M059J (cell line): ENCODE measurements at regions not wholly inside any gene's neighbourhood (a gene's known extent, or its start where the extent isn't known, plus 50 kb on each side); places are given as distances from the start of the nearest gene placed in this dataset.
A peak's percentile ranks its signal among the peaks of the same experiment; 100 is the strongest.
"Not testable (repeated sequence)": the region's sequence is repeated elsewhere in the genome, so short reads cannot be mapped to it uniquely, and the experiment has no call there.

ENCODE experiments used
- DNase-seq: peaks from one replicate; pipeline ENCODE4 v3.0.0-alpha.2; 2012; ENCODE audit warnings: low read depth

DNA sequence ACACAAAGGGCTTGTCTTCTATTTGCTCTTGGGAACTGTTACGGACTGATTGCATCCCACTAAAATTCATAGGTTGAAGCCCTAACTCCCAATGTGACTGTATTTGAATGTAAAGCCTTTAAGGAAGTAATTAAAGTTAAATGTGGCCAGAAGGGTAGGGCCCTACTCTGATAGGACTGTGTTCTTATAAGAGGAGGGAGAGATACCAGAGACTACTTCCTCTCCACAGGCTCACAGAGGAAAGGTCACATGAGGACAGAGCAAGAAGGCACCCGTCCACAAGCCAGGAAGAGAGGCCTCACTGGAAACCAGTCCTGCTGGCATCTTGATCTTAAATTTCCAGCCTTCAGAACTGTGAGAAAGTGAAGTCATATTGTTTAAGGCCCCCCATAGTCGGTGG lies 211.9 kb downstream of the CDH26 start:
- DNase-seq, result no peak

DNA sequence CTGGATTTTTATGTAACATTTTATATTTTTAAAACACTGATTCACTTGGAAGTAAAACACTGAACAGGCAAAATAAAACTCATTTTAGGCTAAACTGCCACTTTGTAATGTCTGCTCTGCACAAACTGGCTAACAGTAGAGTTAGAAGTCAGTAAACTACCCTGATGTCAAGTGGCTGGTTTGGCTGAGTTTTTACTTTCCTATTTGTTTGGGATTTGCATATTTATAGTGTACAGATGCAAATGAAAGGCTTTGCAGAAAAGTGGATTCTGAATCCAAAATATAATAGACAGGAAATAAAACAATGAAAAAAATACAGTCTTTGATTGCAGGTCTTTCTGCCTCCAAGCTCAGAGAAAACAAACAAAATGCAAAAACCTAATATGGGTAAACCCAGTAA lies 213.1 kb downstream of the CDH26 start:
- DNase-seq, result no peak

DNA sequence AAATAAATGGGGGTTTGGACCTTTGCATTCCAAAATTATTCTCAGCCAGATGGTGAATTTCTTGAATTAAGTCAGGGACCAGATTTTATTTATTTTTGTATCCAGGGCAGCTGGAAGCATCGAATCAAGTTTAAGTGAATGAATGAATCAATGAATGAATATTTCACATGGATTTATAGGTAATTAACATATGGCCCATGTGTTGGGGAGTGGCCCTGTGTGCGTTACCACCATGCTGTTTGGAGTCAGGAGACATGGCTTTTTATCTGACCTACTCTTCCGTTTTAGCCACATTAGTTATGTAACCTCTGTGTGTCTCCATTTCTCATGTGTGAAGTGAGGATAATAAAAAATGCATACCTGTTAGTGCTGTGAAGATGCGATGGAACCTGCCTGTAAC lies 213.5 kb downstream of the CDH26 start:
- no peak for DNase-seq

DNA sequence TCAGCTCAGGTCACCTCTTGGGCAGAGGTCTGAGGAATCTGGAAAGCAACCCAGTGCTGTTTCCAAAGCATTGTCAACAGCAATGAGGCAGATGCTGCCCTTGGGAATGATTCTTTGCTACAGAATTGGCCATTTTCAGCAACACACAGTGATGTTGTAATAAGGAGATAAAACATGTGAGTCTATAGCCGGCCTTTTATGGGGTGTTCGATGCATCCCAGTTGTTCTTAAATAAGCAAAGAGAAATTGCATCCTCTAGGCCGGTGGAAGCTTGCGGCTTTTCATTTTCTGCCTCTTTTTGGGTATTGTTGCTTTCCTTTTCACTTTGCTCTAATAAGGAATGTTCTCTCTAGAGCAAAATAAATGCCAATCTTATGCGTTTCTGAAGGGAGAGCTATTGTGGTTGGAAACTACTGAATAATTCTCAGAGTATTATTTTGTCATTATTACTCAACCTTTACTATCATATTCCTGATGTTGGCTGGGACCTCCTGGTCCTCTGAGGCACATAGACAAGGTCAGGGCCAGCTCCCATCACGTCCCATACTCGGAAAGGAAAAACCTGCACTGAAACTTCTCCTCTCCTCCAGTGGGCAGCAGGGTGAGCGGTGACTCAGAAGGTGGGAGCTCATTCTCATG lies 214.2 kb downstream of the CDH26 start:
- DNase-seq, result no peak

DNA sequence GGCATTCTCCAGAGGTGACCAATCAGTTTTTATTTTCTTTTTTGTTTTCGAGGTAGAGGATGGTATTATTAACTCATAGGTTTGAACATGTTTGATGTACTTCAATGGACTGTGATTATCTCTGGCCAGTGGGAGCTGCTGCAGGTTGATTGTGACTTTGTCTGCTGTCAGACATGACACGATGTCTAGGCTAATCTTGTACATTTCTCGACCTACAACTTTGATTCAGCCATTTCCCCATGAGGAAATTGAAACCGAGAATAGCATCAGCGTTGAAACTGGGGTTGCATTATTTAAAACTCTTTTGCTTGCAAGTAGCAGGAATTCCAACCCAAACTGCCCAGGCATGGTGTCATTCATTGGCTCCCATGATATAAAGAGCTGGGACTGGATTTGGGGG lies 218.9 kb downstream of the CDH26 start:
- DNase-seq, result no peak

DNA sequence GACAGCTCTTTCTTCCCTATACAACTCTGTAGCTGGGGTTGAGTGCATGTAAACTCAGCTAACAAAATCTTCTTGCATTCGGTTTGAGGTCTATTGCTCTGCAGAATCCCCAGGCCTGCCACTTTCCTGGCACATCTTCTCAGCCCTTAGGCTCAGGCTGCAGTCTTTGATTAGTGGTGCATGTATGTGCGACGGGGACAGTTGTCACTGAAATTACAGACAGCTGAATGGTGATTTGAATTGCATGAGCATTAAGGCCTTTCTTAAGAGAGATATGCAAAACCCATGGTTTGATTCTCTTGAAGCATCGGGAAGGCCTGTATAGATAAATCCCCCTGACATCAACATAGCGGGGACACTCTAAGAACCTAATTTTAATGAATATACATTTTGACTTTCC lies 222.8 kb downstream of the CDH26 start:
- DNase-seq, result no peak

DNA sequence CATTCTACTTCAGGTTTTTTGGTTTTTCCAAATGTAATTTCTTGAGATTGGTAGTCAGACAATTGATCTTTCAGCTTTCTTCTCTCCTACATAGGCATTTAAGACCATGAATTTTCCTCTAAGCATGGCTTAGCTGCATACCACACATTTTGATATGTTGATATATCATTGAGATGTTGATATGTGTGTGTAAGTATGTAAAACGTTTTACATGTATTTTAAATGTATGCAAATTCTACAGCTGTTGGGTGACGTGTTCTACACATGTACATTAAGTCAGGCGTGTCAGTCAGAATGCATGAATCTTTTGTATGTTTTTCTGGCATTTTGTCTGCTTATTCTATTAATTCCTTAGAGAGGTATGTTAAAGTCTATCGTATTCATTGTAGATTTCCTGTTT lies 228.2 kb downstream of the CDH26 start:
- no peak for DNase-seq

DNA sequence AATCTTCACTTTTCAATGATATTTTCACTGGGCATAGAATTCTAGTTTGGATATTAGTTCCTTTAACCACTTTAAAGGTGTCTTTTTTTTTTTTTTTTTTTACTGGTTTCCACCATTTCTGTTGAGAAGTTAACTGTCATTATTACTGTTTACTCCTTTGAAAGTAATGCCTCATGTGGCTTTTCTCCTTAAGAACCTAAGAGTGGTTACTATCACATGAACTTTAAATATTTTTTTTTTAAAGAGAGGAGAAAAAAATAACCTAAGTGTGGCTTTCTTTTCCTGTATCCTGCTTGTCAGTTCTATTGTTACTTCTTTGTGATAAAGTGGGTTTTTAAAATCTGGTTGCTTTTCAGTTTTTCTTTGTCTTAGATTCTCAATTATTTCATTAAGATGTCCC lies 229.5 kb downstream of the CDH26 start:
- DNase-seq, result no peak

DNA sequence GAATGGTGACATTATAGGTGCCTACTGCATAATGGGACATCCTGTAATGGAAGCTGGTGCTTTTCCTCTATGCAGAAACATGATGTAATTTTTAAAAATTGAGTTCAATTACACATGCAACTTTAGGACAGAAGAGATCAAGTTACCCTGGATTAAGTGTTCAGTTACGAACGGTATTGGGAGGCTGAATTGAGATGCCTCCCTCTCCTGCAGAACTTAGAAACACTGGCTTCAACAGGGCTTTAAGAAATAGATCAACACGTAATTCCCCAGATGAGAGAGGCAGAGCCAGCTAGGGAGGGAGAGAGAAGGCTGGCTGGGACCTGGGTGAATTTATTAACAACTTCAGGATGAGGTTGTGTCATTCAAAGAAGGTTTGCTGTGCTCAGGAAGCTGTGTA lies 232.8 kb downstream of the CDH26 start:
- DNase-seq, result no peak

DNA sequence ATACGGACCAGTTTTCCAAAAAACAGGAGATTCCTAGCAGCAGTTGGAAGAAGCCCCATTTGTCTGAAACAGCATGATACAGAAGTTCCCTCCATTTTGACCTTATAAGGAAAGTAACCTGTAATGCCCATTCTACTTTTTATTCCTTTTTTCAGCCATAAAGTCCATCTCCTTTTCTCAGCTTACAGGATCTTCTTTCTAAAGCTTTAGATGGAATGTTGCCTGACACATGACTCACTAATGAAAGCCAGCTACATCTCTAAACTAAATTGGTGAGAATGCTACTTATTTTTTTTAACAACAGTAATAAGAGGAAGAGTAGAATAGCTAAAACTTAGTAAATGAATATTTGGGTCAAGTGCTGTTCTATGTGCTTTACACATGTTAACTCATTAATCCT lies 234.1 kb downstream of the CDH26 start:
- DNase-seq, result no peak

DNA sequence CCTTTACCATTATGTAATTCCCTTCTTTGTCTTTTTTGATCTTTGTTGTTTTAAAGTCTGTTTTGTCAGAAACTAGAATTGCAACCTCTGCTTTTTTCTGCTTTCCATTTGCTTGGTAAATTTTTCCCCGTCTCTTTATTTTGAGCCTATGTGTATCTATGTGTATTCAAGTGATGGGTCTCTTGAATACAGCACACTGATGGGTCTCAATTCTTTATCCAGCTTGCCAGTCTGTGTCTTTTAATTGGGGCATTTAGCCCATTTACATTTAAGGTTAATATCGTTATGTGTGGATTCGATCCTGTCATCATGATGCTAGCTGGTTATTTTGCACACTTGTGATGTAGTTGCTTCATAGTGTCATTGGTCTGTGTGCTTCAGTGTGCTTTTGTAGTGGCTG lies 240.9 kb downstream of the CDH26 start:
- not testable (repeated sequence) for DNase-seq

DNA sequence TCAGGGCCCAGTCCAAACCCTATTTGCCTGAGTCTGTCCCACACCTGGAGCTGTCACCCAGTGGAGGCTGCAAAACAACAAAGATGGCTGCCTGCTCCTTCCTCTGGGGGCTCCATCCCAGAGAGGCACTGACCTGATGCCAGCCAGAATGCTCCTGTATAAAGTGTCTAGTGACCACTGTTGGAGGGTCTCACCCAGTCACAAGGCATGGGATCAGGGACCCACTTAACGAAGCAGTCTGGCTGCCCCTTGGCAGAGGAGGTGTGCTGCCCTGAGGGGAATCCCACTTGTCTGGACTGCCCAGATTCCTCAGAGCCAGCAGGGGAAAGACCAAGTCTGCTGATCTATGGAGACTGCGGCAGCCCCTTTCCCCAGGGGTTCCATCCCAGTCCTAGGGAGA lies 241.6 kb downstream of the CDH26 start:
- no peak for DNase-seq

DNA sequence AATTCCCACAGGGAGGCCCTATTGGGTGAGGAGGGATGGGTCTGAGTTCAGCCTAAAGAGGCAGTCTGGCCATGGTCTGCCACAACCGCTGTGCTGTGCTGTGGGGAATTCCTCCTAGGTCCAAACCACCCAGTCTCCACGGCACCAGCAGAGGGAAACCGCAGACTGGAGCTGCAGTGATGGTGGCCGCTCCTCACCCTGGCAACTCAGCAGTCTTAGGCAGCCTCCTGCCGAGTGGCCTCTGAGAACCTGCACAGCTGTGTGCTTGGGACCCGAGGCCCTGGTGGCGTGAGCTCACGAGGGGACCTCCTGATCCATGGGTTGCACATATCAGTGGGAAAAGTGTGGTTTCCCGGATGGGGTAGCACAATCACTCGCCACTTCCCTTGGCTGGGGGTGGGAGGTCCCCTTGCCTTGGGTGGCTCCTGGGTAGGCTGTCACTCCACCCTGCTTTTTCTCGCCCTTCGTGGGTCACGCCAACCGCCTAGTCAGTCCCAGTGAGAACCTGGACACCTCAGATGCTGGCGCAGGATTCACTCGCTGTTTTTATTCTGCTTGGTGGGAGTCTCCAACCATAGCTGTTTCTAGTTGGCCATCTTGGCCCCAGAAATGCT lies 242.2 kb downstream of the CDH26 start:
- DNase-seq, result peak; percentile 48

DNA sequence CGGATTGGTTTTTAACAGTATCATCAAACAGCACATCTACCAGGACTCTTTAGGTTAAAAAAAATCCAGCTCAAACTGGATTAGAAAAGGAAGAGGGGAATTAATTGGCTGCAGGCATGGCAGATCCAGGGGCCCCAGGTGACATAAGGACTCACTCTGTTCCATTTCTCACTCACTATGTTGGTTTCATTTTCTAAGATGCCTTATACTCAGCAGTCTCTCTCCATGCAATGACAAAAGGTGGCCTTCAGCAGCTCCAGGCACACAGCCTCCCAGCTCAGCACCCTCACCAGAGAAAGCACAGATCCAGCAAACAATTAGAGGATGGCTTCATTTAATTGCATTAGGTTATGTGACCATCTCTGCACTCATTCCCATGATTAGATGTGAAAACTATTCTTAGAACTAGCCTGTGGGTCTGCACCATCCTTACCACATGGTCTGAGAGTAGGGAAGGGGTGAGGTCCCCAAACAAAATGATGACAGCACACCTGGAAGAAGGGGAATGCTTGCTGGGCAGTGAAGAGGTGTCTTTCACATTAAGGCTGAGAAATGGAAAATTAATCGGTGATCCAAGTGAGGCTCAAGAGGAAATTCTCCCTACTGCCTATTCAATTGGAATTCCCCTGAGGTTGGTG lies 243.1 kb downstream of the CDH26 start:
- DNase-seq, result no peak

DNA sequence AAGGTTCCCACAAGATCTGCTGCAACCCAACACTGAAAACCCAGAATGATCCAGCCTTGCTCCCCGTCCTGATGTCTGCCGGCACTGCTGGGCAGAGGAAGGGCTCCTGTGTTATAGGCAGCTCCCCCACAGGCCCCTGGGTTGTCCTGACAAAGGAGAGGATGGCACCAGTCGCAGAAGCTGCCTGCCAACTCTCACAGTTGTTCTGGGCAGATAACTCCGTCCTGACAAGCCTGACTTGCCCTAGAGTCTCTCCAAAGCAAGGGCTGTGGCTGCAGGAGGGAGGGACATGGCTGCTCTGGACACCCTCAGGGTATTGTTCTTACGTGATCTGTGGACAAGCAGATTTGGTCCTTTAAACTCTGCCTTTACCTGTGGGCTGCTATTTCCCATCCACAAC lies 243.8 kb downstream of the CDH26 start:
- no peak for DNase-seq

DNA sequence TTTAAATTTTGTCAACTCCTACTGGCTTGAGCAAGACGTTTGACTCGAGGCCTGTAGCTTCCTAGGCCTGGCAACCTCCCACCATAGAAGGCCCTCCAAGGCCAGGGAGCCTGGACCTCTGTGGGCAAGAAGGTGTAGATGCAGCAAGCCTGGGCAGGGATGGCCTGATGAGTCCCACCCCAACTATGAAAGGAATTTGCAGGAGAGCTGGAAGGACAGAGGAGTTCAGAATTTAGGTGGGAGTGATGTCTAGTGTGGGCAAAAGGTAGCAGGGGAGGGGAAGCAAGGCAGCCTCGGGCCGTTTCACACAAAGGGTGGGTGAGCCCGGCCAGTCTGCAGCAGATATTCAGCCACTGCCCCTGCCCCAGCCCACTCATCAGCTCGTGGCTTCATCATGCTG lies 245.2 kb downstream of the CDH26 start:
- peak; percentile 64 for DNase-seq

DNA sequence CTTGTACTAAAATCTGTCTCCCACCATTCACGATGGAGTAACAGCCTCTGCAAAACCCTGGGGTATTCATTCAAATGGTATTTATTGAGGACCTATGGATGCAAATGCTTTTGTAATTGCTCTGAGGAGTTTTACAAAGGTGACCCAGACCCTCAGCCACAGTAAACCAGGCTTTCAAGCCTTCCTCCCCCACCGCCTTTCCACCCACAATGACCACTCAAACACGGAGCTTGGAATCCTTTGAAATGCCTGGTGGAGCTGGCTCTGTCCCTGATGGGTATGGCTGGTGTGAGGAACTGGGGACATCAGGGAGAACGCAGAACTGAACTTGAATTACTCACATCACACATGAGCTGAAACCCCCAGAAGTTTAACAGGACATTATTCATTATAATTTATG lies 246.4 kb downstream of the CDH26 start:
- DNase-seq, result no peak

DNA sequence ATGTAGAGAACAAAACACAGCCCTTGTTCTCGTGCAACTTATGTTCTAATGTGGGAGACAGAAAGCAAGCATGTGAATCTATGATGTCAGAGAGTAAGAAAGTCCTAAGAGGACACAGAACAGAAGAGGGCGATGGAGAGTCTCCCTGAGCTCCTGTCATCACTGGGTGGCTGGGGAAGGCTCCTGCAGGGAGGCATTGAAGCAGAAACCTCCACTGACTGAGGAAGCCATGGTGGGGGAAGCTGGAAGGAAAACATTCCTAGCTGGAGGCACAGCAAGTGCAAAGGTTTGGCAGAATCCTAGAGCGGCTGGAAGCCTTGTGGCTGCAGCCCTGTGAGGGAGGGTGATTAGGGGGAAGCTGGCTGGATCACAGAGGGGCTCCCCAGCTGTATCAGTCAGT lies 248.0 kb downstream of the CDH26 start:
- DNase-seq, result peak; percentile 79

DNA sequence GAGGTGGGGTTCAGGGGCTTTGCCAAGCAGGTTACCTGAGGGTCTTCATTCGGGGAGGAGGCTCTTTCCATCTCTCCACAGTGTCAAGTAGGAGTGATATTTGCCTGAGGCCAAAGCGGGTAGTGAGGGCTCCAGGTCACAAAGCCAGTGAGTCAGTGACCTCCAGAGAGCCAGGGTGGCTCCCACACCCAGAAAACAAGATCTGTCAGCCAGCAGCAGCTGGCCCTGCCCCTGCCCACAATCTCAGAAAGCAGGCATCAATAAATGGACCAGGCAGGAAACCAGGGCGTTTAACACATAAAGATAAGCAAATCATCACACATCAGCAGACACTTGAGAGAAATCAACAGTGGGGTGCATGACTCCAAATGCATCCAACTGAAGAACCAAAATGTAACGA lies 250.8 kb downstream of the CDH26 start:
- peak; percentile 56 for DNase-seq

DNA sequence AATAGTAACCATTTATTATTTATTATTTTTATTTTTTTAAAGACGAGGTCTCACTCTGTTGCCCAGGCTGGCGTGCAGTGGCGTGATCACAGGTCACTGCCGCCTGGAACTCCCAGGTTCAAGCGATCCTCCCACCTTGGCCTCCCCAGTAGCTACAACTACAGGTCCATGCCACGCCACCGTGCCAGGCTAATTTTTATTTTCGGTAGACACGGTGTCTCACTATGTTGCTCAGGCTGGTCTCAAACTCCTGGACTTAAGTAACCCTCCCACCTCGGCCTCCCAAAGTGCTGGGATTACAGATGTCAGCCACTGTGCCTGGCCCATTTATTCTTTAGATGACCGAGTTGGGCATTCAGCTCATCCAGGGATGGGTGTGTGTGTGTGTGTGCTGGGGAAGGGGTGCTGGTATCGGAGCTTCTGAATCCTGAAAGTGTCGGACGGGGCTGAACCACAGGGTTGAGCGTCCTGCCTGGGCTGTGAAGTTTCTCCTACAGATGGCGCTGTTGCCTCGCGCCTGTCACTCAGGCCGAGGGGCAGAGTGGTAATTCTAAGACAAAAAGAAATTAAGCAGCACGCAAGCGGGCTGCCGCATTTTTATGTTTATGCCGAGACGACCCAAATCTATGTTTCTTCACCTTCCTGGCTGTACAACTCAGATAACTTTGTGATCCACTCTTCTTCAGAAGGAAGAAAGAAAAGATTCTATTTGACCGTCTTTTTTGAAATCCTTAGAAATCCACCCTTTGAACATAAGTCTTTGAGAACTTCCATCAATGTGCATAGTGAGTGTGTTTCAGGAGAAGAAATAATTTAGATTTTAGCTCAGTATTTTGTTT lies 252.8 kb downstream of the CDH26 start:
- DNase-seq, result peak; percentile 65

DNA sequence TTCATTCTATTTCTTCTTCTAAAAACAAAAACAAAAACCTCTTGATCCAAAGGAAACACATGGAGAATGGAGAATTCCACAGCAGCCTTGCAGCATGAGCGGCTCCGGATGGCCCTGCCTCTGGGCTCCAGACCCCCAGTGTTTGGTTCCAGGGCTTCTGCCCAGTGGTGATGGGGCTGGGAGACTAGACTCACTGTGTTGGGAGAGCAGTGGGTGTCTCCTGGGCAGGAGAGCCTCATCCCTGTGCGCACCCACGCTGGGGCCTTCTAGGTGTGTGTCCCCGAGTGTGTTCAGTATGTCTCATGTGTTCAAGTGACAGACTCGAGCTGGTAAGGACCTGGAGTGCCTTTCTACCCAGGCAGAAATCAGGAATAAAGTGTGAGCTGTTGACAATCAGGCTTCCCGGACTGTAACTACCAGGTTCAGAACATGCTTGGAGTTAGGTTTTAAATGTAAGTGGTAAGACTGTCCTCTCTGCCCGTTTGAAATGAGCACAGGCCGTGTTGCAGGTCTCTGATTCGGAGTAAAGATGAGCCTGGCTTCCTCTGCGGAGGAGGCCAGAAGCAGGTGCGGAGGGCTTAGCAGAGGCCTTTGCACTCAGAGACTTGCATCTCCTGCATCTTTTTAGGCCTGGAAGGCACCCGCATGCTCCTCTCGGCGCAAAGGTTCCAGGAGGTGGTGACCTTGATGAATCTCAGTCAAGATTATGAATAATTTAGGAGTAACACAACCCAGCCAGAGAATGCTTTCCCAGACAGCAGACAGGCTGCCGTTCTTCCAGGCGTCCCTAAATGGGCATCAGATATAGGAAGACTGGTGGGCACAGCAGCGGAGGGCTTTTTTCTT lies 253.6 kb downstream of the CDH26 start:
- DNase-seq, result no peak

DNA sequence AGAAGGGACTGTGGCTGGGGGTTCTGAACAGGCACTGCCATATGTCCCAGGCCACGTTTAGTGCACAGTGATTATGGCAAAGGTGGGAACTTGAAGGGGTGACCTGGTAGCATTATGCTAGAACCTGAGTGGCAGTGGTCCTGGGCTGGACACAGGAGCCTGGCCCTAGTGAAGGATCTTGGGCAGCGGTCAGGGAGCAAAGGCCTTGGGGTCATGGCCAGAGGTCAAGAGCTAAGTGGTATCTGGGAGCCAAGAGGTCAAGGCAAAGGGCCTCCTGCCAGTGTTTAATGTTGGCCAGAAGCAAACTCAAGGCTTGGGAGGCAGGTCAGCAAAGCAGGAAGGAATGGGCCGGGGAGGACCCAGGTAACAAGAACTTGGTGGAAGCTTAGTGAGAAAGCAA lies 254.5 kb downstream of the CDH26 start:
- no peak for DNase-seq
